CD8-positive, alpha-beta memory T cell (primary cell): ENCODE measurements at regions not wholly inside any gene's neighbourhood (a gene's known extent, or its start where the extent isn't known, plus 50 kb on each side); places are given as distances from the start of the nearest gene placed in this dataset.
"Not testable (repeated sequence)": the region's sequence is repeated elsewhere in the genome, so short reads cannot be mapped to it uniquely, and the experiment has no call there.

Source experiments
- CTCF ChIA-PET: fragments of 350-600 bp; sonication (Branson Sonifier 250); formaldehyde crosslinking; loops from one replicate; lab custom pipeline; 2021; ENCODE audit warnings: antibody characterized with exemption; lab: Charles Lee
- POLR2A ChIA-PET: fragments of 350-600 bp; sonication (Branson Sonifier 250); formaldehyde crosslinking; loops from one replicate; lab custom pipeline; 2021; ENCODE audit warnings: antibody characterized with exemption; lab: Charles Lee
- DNase-seq, 5 donors: peaks; one replicate each; pipeline versions ENCODE4 v3.0.0 to v3.0.0-alpha.2; 2020 to 2022; ENCODE audit warnings: mixed read lengths in 1 of 5
- H3K27ac ChIP-seq: one replicate; pipeline ENCODE4 v1.7.0; 2013; ENCODE audit warnings: low read depth, mild to moderate bottlenecking, low read length, moderate library complexity
- H3K27me3 ChIP-seq: 2 replicates; pipeline ENCODE4 v1.7.0; 2013; ENCODE audit warnings: low read length, mild to moderate bottlenecking; ENCODE audit not compliant: insufficient read depth, poor library complexity, severe bottlenecking
- H3K36me3 ChIP-seq: 2 replicates; pipeline ENCODE4 v1.7.0; 2013; ENCODE audit warnings: mild to moderate bottlenecking, low read length, moderate library complexity; ENCODE audit not compliant: insufficient read depth
- H3K4me1 ChIP-seq: 2 replicates; pipeline ENCODE4 v1.7.0; 2013; ENCODE audit warnings: mild to moderate bottlenecking, low read length, moderate library complexity; ENCODE audit not compliant: insufficient read depth
- H3K4me3 ChIP-seq: 2 replicates; pipeline ENCODE4 v1.7.0; 2013; ENCODE audit warnings: mild to moderate bottlenecking, low read length
- H3K9me3 ChIP-seq: 2 replicates; pipeline ENCODE4 v1.7.0; 2013; ENCODE audit warnings: mild to moderate bottlenecking, low read length
- H3K27ac Mint-ChIP-seq, 8 donors: one replicate each; pipeline ENCODE4 v1.8.0; 2020 to 2021; ENCODE audit warnings: mixed read lengths in 8 of 8, mild to moderate bottlenecking in 6 of 8, inconsistent platforms in 3 of 8, moderate library complexity in 3 of 8
- H3K27me3 Mint-ChIP-seq, 2 donors: one replicate each; pipeline ENCODE4 v1.8.0; 2020 to 2021; ENCODE audit warnings: mixed read lengths in 2 of 2, mild to moderate bottlenecking in 1 of 2, moderate library complexity in 1 of 2
- H3K36me3 Mint-ChIP-seq, 3 donors: one replicate each; pipeline ENCODE4 v1.8.0; 2020 to 2021; ENCODE audit warnings: mixed read lengths in 3 of 3, inconsistent platforms in 1 of 3, mild to moderate bottlenecking in 1 of 3
- H3K4me1 Mint-ChIP-seq, 3 donors: one replicate each; pipeline ENCODE4 v1.8.0; 2020 to 2021; ENCODE audit warnings: mixed read lengths in 3 of 3, inconsistent platforms in 1 of 3, mild to moderate bottlenecking in 1 of 3
- H3K4me3 Mint-ChIP-seq, 7 donors: one replicate each; pipeline ENCODE4 v1.8.0; 2020 to 2021; ENCODE audit warnings: mixed read lengths in 7 of 7, mild to moderate bottlenecking in 6 of 7, moderate library complexity in 4 of 7, inconsistent platforms in 2 of 7
- H3K9me3 Mint-ChIP-seq, 5 donors: one replicate each; pipeline ENCODE4 v1.8.0; 2020 to 2022; ENCODE audit warnings: mixed read lengths in 5 of 5, mild to moderate bottlenecking in 3 of 5, moderate library complexity in 2 of 5, inconsistent platforms in 1 of 5

DNA sequence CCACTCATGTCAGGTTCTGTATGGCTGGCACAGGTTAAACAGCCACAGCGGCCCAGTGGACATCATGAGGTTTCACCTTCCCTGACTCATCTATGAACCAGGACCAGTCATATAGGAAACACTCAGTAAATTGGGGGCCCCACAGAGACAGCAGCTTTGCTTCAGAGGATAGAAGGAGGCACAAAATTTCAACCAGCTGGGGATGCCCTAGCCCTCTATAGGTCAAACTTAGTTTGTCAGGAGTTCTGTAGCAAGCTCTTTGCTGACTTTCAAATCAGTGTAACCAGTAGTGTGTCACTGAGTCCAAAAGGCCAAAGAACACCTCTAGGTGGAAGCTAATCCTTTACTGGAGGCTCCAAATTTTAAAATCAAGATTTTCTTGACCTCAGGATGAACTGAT is 4157.8 kb upstream of the TPTE start:
- H3K36me3 Mint-ChIP-seq, H3K27me3 ChIP-seq, H3K27ac ChIP-seq, POLR2A ChIA-PET, H3K36me3 ChIP-seq, H3K27me3 Mint-ChIP-seq, DNase-seq, H3K4me1 ChIP-seq, H3K4me1 Mint-ChIP-seq, H3K9me3 ChIP-seq, H3K27ac Mint-ChIP-seq, H3K9me3 Mint-ChIP-seq, H3K4me3 ChIP-seq, H3K4me3 Mint-ChIP-seq: not testable (repeated sequence)
- CTCF ChIA-PET: interaction anchor here (5.1 kb wide), 1 partner anchor 10 kb away, joined by 43 read pairs; no protein-coding TSS in a partner anchor

DNA sequence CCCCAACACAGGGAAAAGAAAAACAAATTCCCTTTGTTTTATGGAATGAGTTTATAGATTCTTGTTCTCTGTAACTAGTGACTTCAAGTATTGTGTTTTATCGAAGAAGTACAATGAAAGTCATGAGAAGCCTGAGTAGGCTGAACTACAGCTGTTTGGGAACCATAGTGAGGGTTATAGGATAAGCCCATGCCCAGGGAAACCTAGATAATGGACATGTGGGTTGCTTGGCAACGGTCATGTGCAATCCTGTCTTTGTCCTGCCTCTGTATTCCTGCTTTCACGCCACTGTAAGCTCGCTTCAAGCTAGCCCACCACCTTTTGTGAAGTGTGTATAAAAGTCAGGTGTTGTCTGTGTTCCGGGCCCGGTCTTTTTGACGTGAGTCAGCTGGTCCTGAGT is 4152.6 kb upstream of the TPTE start:
- H3K27me3 Mint-ChIP-seq, CTCF ChIA-PET, H3K4me3 Mint-ChIP-seq, H3K36me3 ChIP-seq, H3K36me3 Mint-ChIP-seq, H3K4me1 Mint-ChIP-seq, H3K4me3 ChIP-seq, H3K27ac Mint-ChIP-seq, H3K9me3 ChIP-seq, POLR2A ChIA-PET, DNase-seq, H3K27me3 ChIP-seq, H3K9me3 Mint-ChIP-seq, H3K4me1 ChIP-seq: not testable (repeated sequence)
- peak overlapping the region; percentile 28 for H3K27ac ChIP-seq

DNA sequence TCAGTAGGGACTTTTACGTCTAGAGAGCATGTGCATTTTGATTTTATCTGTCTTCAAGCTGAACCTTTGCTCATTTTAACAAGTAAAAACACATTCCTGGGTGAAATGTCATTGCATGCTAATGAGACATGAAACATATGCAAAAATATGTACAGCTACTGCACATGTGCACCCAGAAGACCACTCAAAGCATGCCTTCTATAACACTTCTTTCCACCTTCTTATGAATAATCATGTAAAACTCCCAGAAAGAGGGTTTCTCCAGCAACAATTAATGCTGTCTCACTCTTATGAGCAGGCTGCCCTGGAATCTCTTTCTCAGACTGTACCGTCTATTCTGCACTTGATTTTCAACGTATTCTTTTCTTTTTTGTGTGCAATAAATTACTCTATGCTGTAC is 4148.1 kb upstream of the TPTE start:
- H3K27ac ChIP-seq, H3K27me3 Mint-ChIP-seq, H3K36me3 ChIP-seq, H3K9me3 Mint-ChIP-seq, POLR2A ChIA-PET, H3K4me1 ChIP-seq, H3K36me3 Mint-ChIP-seq, H3K4me1 Mint-ChIP-seq, H3K27ac Mint-ChIP-seq, H3K27me3 ChIP-seq, H3K9me3 ChIP-seq, H3K4me3 Mint-ChIP-seq, H3K4me3 ChIP-seq, DNase-seq: not testable (repeated sequence)
- CTCF ChIA-PET: interaction anchor here (0.6 to 4.8 kb wide), 2 partner anchors 9 to 14 kb away, joined by 3 to 43 read pairs; no protein-coding TSS in a partner anchor

DNA sequence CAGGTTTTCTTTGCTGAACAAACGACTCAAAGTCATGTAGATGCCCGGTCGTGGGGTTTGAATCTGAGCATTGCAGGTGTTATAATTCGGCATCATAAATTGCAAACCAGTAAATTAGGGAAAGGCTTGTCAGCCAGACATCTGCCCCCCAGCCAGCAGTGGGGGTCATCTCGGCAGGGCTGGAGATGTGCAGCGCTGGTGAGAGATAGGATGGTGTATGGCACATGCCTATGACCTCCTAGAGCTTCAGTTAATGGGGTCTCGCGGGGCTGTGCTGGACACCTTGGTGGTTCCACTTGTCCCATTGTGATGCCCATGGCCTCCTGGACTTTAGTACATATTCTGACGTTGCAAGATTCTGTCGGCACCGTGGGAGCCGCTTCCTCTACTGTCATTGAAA is 4147.2 kb upstream of the TPTE start:
- H3K4me1 Mint-ChIP-seq, H3K9me3 ChIP-seq, H3K4me1 ChIP-seq, H3K4me3 ChIP-seq, H3K36me3 ChIP-seq, H3K9me3 Mint-ChIP-seq, H3K27ac ChIP-seq, H3K27me3 ChIP-seq, POLR2A ChIA-PET, H3K27me3 Mint-ChIP-seq, H3K36me3 Mint-ChIP-seq: not testable (repeated sequence)
- DNase-seq: peak in 3 of 5 donors; percentile 14 to 50 (median 32)
- H3K27ac Mint-ChIP-seq: peak overlapping the region in 3 of 8 donors; percentile 40 to 72 (median 50)
- H3K4me3 Mint-ChIP-seq: peak overlapping the region in 1 of 7 donors; percentile 37
- CTCF ChIA-PET: interaction anchor here (4.8 kb wide), 1 partner anchor 10 kb away, joined by 43 read pairs; no protein-coding TSS in a partner anchor

DNA sequence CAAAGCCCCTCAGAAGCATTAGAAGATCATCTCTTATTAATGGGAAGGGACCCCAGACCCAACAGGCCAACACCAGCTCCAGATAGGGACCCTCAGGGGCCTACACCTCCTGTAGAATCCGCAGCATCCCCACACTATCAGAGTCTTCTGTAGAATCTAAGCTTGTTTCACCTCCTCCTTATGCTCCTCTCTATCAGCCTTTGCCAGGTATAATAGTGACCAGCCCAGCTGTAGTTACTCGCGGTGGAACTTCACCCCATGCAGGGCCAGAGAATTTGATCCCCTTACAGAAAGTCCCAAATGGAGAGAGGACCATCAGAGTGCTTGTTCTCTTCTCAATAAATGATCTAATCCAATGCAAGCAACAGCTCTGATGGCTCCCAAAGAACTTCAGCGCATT is 4146.5 kb upstream of the TPTE start:
- H3K36me3 Mint-ChIP-seq, H3K27ac ChIP-seq, POLR2A ChIA-PET, H3K4me1 ChIP-seq, H3K27me3 ChIP-seq, H3K9me3 Mint-ChIP-seq, H3K9me3 ChIP-seq, H3K36me3 ChIP-seq, H3K4me3 Mint-ChIP-seq, H3K4me1 Mint-ChIP-seq, H3K27me3 Mint-ChIP-seq, H3K4me3 ChIP-seq: not testable (repeated sequence)
- peak in 1 of 5 donors; percentile 31 for DNase-seq
- peak overlapping the region in 1 of 8 donors; percentile 7 for H3K27ac Mint-ChIP-seq
- CTCF ChIA-PET: interaction anchor here (4.8 kb wide), 1 partner anchor 11 kb away, joined by 43 read pairs; no protein-coding TSS in a partner anchor

DNA sequence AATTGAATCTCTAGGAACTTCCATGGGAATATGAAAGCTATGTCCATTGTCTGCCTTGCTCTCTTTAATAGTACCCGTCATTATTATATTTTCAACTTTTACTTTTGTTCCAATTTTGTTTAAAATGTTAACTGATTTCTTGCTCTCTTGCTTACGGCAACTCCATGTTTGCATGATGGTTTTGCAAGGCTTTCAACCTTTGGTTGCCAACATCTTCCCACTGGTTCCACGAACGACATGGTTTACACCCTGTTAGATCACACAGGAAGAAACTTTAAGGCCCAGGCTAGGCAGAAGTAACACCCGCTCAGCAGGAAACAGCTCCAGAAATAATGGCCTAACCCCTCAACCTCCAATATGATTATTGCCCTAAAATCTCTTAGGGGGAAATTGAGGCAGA is 4145.6 kb upstream of the TPTE start:
- DNase-seq, H3K9me3 ChIP-seq, H3K4me1 Mint-ChIP-seq, H3K27me3 ChIP-seq, H3K9me3 Mint-ChIP-seq, H3K27ac ChIP-seq, H3K36me3 Mint-ChIP-seq, H3K4me1 ChIP-seq, POLR2A ChIA-PET, H3K4me3 Mint-ChIP-seq, H3K36me3 ChIP-seq, H3K4me3 ChIP-seq, H3K27ac Mint-ChIP-seq, H3K27me3 Mint-ChIP-seq: not testable (repeated sequence)
- CTCF ChIA-PET: interaction anchor here (4.8 kb wide), 1 partner anchor 12 kb away, joined by 43 read pairs; no protein-coding TSS in a partner anchor

DNA sequence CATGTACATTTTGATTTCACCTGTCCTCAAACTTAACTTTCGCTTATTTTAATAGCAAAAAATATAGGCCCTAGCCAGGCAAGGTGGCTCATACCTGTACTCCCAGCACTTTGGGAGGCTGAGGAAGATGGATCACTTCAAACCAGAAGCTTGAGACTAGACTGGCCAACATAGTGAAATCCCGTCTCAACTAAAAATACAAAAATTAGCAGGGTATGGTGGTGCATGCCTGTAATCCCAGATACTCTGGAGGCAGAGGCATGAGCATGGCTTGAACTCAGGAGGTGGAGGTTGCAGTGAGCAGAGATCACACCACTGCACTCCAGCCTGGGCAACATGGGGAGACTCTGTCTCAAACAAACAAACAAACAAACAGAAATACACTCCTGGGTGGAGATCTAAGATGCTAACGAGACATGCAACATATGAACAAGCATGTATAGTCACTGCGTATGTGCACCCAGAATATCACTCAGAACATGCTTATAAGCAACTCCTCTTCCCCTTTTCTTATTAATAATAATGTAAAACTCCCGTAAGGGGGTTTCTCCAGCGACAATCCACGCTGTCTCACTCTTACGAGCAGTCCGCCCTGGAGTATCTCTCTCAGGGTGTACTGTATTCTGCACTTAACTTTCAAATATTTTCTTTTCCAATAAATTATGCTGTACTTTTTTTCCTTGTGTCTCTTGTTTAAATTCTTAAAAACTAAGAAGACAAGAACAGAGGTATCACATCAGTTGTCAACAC is 4144.9 kb upstream of the TPTE start:
- H3K4me3 ChIP-seq, H3K36me3 ChIP-seq, H3K27ac Mint-ChIP-seq, H3K9me3 Mint-ChIP-seq, H3K4me3 Mint-ChIP-seq, H3K4me1 Mint-ChIP-seq, POLR2A ChIA-PET, H3K27ac ChIP-seq, H3K27me3 Mint-ChIP-seq, H3K9me3 ChIP-seq, H3K36me3 Mint-ChIP-seq, H3K27me3 ChIP-seq, H3K4me1 ChIP-seq: not testable (repeated sequence)
- DNase-seq: peak in 1 of 5 donors; percentile 33
- CTCF ChIA-PET: interaction anchor here (4.8 kb wide), 1 partner anchor 13 kb away, joined by 43 read pairs; no protein-coding TSS in a partner anchor
